ENCODE measurements at regions not wholly inside any gene's neighbourhood (a gene's known extent, or its start where the extent isn't known, plus 50 kb on each side); places are given as distances from the start of the nearest gene placed in this dataset.

GRCh38 chr9:29001006-29001405 lies 1427.7 kb upstream of the C9orf72 start:
- DNase-seq: no peak
- Mint-ChIP-seq H3K27ac (no peak overlapping the region), H3K9me3 (peaks cover 0 to 7% of the 10 kb centered on the region in 2 donors), H3K4me1 (no peaks in the 10 kb centered on the region), H3K4me3 (no peak overlapping the region), H3K27me3 (no peaks in the 10 kb centered on the region)
- no peak for ATAC-seq

- Mint-ChIP-seq H3K27ac (no peak overlapping the region), H3K4me3 (no peak overlapping the region), H3K27me3 (no peaks in the 10 kb centered on the region), H3K4me1 (no peaks in the 10 kb centered on the region), H3K9me3 (peaks cover 5 to 14% of the 10 kb centered on the region in 2 donors)
- ATAC-seq (no peak), DNase-seq (no peak)
Measured at GRCh38 chr9:29004988-29005387, 1431.7 kb upstream of the C9orf72 start.

- Mint-ChIP-seq H3K27ac (no peak overlapping the region), H3K27me3 (no peaks in the 10 kb centered on the region), H3K4me3 (no peak overlapping the region), H3K9me3 (peaks cover 5 to 14% of the 10 kb centered on the region in 2 donors), H3K4me1 (no peaks in the 10 kb centered on the region)
- ATAC-seq (no peak), DNase-seq (no peak)
Measured at GRCh38 chr9:29006628-29007027, 1433.3 kb upstream of the C9orf72 start.

GRCh38 chr9:29012911-29013310 lies 1439.6 kb upstream of the C9orf72 start:
- Mint-ChIP-seq H3K27ac (no peak overlapping the region), H3K27me3 (no peaks in the 10 kb centered on the region), H3K9me3 (peaks cover 7 to 8% of the 10 kb centered on the region in 2 donors), H3K4me3 (no peak overlapping the region), H3K4me1 (no peaks in the 10 kb centered on the region)
- DNase-seq: no peak
- no peak for ATAC-seq

GRCh38 chr9:29021632-29022031 lies 1448.4 kb upstream of the C9orf72 start:
- no peak for ATAC-seq
- Mint-ChIP-seq H3K27me3 (no peaks in the 10 kb centered on the region), H3K9me3 (peaks cover 7 to 8% of the 10 kb centered on the region in 2 donors), H3K4me3 (no peak overlapping the region), H3K4me1 (no peaks in the 10 kb centered on the region), H3K27ac (no peak overlapping the region)
- DNase-seq: no peak

GRCh38 chr9:29038332-29038731 lies 1465.1 kb upstream of the C9orf72 start:
- ATAC-seq: no peak
- no peaks in the 10 kb centered on the region for H3K4me1 Mint-ChIP-seq

GRCh38 chr9:29039258-29039657 lies 1466.0 kb upstream of the C9orf72 start:
- Mint-ChIP-seq H3K4me1 (no peaks in the 10 kb centered on the region), H3K4me3 (no peak overlapping the region), H3K27me3 (no peaks in the 10 kb centered on the region), H3K27ac (no peak overlapping the region), H3K9me3 (no peaks in the 10 kb centered on the region)
- ATAC-seq: no peak
- DNase-seq: no peak

More at GRCh38 chr9:29038332-29038731, 1465.1 kb upstream of the C9orf72 start:
- Mint-ChIP-seq H3K9me3 (no peaks in the 10 kb centered on the region), H3K27ac (no peak overlapping the region), H3K27me3 (no peaks in the 10 kb centered on the region), H3K4me3 (no peak overlapping the region)
- no peak for DNase-seq

- ATAC-seq (no peak), DNase-seq (no peak)
- Mint-ChIP-seq H3K4me1 (no peaks in the 10 kb centered on the region), H3K27ac (no peak overlapping the region), H3K9me3 (no peaks in the 10 kb centered on the region), H3K4me3 (no peak overlapping the region), H3K27me3 (no peaks in the 10 kb centered on the region)
Measured at GRCh38 chr9:29043072-29043471, 1469.8 kb upstream of the C9orf72 start.

- DNase-seq (no peak), ATAC-seq (no peak)
- Mint-ChIP-seq H3K4me3 (no peak overlapping the region), H3K4me1 (no peaks in the 10 kb centered on the region), H3K27ac (no peak overlapping the region), H3K9me3 (no peaks in the 10 kb centered on the region), H3K27me3 (no peaks in the 10 kb centered on the region)
Measured at GRCh38 chr9:29044959-29045358, 1471.7 kb upstream of the C9orf72 start.

- DNase-seq (no peak), ATAC-seq (no peak)
- Mint-ChIP-seq H3K4me1 (no peaks in the 10 kb centered on the region), H3K4me3 (no peak overlapping the region), H3K9me3 (peaks cover 7 to 20% of the 10 kb centered on the region in 2 donors), H3K27me3 (no peaks in the 10 kb centered on the region), H3K27ac (no peak overlapping the region)
Measured at GRCh38 chr9:29060041-29060440, 1486.8 kb upstream of the C9orf72 start.

GRCh38 chr9:29062446-29062845 lies 1489.2 kb upstream of the C9orf72 start:
- Mint-ChIP-seq H3K27me3 (no peaks in the 10 kb centered on the region), H3K4me3 (no peak overlapping the region), H3K9me3 (peaks cover 0 to 7% of the 10 kb centered on the region in 2 donors), H3K4me1 (no peaks in the 10 kb centered on the region), H3K27ac (no peak overlapping the region)
- DNase-seq (no peak), ATAC-seq (no peak)

- ATAC-seq (no peak), DNase-seq (no peak)
- Mint-ChIP-seq H3K9me3 (peaks cover 0 to under 1% of the 10 kb centered on the region in 2 donors), H3K27ac (no peak overlapping the region), H3K4me1 (no peaks in the 10 kb centered on the region), H3K4me3 (no peak overlapping the region), H3K27me3 (no peaks in the 10 kb centered on the region)
Measured at GRCh38 chr9:29063031-29063430, 1489.8 kb upstream of the C9orf72 start.

- DNase-seq (no peak), ATAC-seq (no peak)
- Mint-ChIP-seq H3K27ac (no peak overlapping the region), H3K9me3 (no peaks in the 10 kb centered on the region), H3K4me3 (no peak overlapping the region), H3K27me3 (no peaks in the 10 kb centered on the region), H3K4me1 (no peaks in the 10 kb centered on the region)
Measured at GRCh38 chr9:29066141-29066640, 1492.9 kb upstream of the C9orf72 start.

GRCh38 chr9:29068461-29068860 lies 1495.2 kb upstream of the C9orf72 start:
- ATAC-seq: no peak
- Mint-ChIP-seq H3K4me1 (no peaks in the 10 kb centered on the region), H3K4me3 (no peak overlapping the region), H3K9me3 (no peaks in the 10 kb centered on the region), H3K27ac (no peak overlapping the region), H3K27me3 (no peaks in the 10 kb centered on the region)
- DNase-seq: no peak

- Mint-ChIP-seq H3K27me3 (no peaks in the 10 kb centered on the region), H3K4me3 (no peak overlapping the region), H3K27ac (no peak overlapping the region), H3K4me1 (no peaks in the 10 kb centered on the region), H3K9me3 (no peaks in the 10 kb centered on the region)
- ATAC-seq (no peak), DNase-seq (no peak)
Measured at GRCh38 chr9:29069376-29069775, 1496.1 kb upstream of the C9orf72 start.

- Mint-ChIP-seq H3K4me1 (no peaks in the 10 kb centered on the region), H3K4me3 (no peak overlapping the region), H3K9me3 (peaks cover 0 to 5% of the 10 kb centered on the region in 2 donors), H3K27ac (no peak overlapping the region), H3K27me3 (no peaks in the 10 kb centered on the region)
- no peak for DNase-seq
- no peak for ATAC-seq
Measured at GRCh38 chr9:29078063-29078666, 1504.9 kb upstream of the C9orf72 start.

GRCh38 chr9:29100762-29101161 lies 1527.5 kb upstream of the C9orf72 start:
- Mint-ChIP-seq H3K27ac (no peak overlapping the region), H3K27me3 (no peaks in the 10 kb centered on the region), H3K9me3 (peaks cover 0 to 8% of the 10 kb centered on the region in 2 donors), H3K4me3 (no peak overlapping the region), H3K4me1 (no peaks in the 10 kb centered on the region)
- ATAC-seq (no peak), DNase-seq (no peak)

Measured in stimulated activated naive CD8-positive, alpha-beta T cell treated with anti-CD3 and anti-CD28 coated beads, Interleukin-15, amount 100 ng/mL, for 72 hours (primary cell).